ENCODE measurements at regions not wholly inside any gene's neighbourhood (a gene's known extent, or its start where the extent isn't known, plus 50 kb on each side); places are given as distances from the start of the nearest gene placed in this dataset.

GRCh38 chr2:156982615-156983014, 274.9 kb upstream of the GALNT5 start:
- no peak for TF ChIP-seq POLR2A (IDR thresholded peaks at IDR 0.05; ENCODE audit: low read length)
- no peak for TF ChIP-seq GATA1 (IDR thresholded peaks at IDR 0.05; ENCODE audit: low read depth, low read length)

Measured in erythroblast (primary cell).